PC-9 (cell line): ENCODE measurements at regions not wholly inside any gene's neighbourhood (a gene's known extent, or its start where the extent isn't known, plus 50 kb on each side); places are given as distances from the start of the nearest gene placed in this dataset.

ENCODE experiments used
- BruUV-seq: library from RNA; stranded (reverse); fragments of 400-500 nt; replicated peaks from 2 replicates; lab custom pipeline; 2021; lab: Mats Ljungman, UMichigan
- CTCF ChIA-PET: fragments of 300-600 bp; sonication (Branson Sonifier 250); formaldehyde crosslinking; loops from one replicate; lab custom pipeline; 2022; ENCODE audit warnings: antibody characterized with exemption; lab: Charles Lee
- POLR2A ChIA-PET: fragments of 300-600 bp; sonication (Branson Sonifier 250); formaldehyde crosslinking; loops from one replicate; lab custom pipeline; 2022; ENCODE audit warnings: antibody characterized with exemption; ENCODE audit not compliant: unreplicated experiment; lab: Charles Lee
- DNase-seq, 2 experiments: peaks; one replicate each; pipeline versions ENCODE4 v3.0.0 to v3.0.0-alpha.2; 2015 to 2022; ENCODE audit warnings: mixed read lengths in 1 of 2
- H2AFZ ChIP-seq: fragments of 200-600 bp; sonication (generic); 2 replicates; pipeline ENCODE4 v1.8.1; 2017; ENCODE audit warnings: antibody characterized with exemption
- H3F3A ChIP-seq: fragments of 200-600 bp; sonication (generic); 2 replicates; pipeline ENCODE4 v1.8.1; 2017; ENCODE audit warnings: antibody characterized with exemption, mild to moderate bottlenecking, low read depth; ENCODE audit not compliant: insufficient read depth
- H3K27ac ChIP-seq: fragments of 200-600 bp; sonication (generic); 2 replicates; pipeline ENCODE4 v1.6.1; 2016; ENCODE audit warnings: mixed run types
- H3K27me3 ChIP-seq: fragments of 200-600 bp; sonication (generic); 2 replicates; pipeline ENCODE4 v1.6.1; 2016; ENCODE audit warnings: low read depth, mixed run types; ENCODE audit not compliant: insufficient read depth
- H3K36me3 ChIP-seq: fragments of 200-600 bp; sonication (generic); 2 replicates; pipeline ENCODE4 v1.6.1; 2016; ENCODE audit warnings: low read depth, mixed run types
- H3K4me1 ChIP-seq: fragments of 200-600 bp; sonication (generic); replicated peaks from 2 replicates; pipeline ENCODE4 v1.6.1; 2016; ENCODE audit warnings: mixed run types; ENCODE audit not compliant: insufficient read depth
- H3K4me2 ChIP-seq: fragments of 200-600 bp; sonication (generic); 2 replicates; pipeline ENCODE4 v1.6.1; 2017; ENCODE audit warnings: mixed run types
- H3K4me3 ChIP-seq: fragments of 200-600 bp; sonication (generic); 2 replicates; pipeline ENCODE4 v1.6.1; 2016; ENCODE audit warnings: mixed run types
- H3K79me2 ChIP-seq: fragments of 200-600 bp; sonication (generic); 2 replicates; pipeline ENCODE4 v1.6.1; 2017; ENCODE audit warnings: low read depth, mixed run types
- H3K9me2 ChIP-seq: fragments of 200-600 bp; sonication (generic); 2 replicates; pipeline ENCODE4 v1.8.1; 2017; ENCODE audit warnings: mild to moderate bottlenecking; ENCODE audit not compliant: insufficient read depth
- H3K9me3 ChIP-seq: fragments of 200-600 bp; sonication (generic); 2 replicates; pipeline ENCODE4 v1.8.1; 2016; ENCODE audit warnings: low read depth; ENCODE audit not compliant: insufficient read depth
- H4K20me1 ChIP-seq: fragments of 200-600 bp; sonication (generic); 2 replicates; pipeline ENCODE4 v1.8.1; 2017; ENCODE audit not compliant: insufficient read depth
- CTCF ChIP-seq: fragments of 200-600 bp; sonication (generic); conservative IDR thresholded peaks from 2 replicates; pipeline ENCODE4 v1.6.1; 2017; ENCODE audit warnings: mixed run types, antibody characterized with exemption, mild to moderate bottlenecking, moderate library complexity
- EZH2 ChIP-seq: fragments of 200-600 bp; sonication (generic); IDR thresholded peaks from 2 replicates; pipeline ENCODE4 v1.8.0; 2017; ENCODE audit warnings: antibody characterized with exemption, low read depth
- intact Hi-C: fragments of 100-400 bp; cut with micrococcal nuclease; formaldehyde crosslinking; loops from one replicate; pipeline ENCODE4 v1.10.0; 2022; ENCODE audit not compliant: unreplicated experiment

- POLR2A ChIA-PET = interaction anchor here (0.7 kb wide), 1 partner anchor 99 kb away, joined by 4 read pairs; no protein-coding TSS in a partner anchor
- no peaks in the 10 kb centered on the region for H3K4me1 ChIP-seq
- H2AFZ ChIP-seq = 0 out of 2 replicates have a peak overlapping the region, but pooled peaks have one; percentile 10
- H3K4me2 ChIP-seq = no peak overlapping the region
- TF ChIP-seq CTCF = no peak
- TF ChIP-seq EZH2 = no peak
- no TSS peak for BruUV-seq
- no peak for DNase-seq
- H3K9me2 ChIP-seq = no peaks in the 10 kb centered on the region
- no peaks in the 10 kb centered on the region for H3K36me3 ChIP-seq
- no peak overlapping the region for H3K27ac ChIP-seq
- no peaks in the 10 kb centered on the region for H3K79me2 ChIP-seq
- no peaks in the 10 kb centered on the region; the same call in 1 of the 2 replicates for H3K9me3 ChIP-seq
- no peaks in the 10 kb centered on the region for H4K20me1 ChIP-seq
- intact Hi-C loops = no loop called here
- CTCF ChIA-PET = no interaction called here
- H3K4me3 ChIP-seq = no peak overlapping the region
- no peaks in the 10 kb centered on the region for H3K27me3 ChIP-seq
- no peaks in the 10 kb centered on the region for H3F3A ChIP-seq
Measured at GRCh38 chr3:180402471-180403073, 199.4 kb upstream of the TTC14 start.

- POLR2A ChIA-PET = no interaction called here
- Histone ChIP-seq H2AFZ (no peak overlapping the region), H3F3A (no peaks in the 10 kb centered on the region), H3K4me3 (no peak overlapping the region), H3K27ac (no peak overlapping the region), H3K4me1 (peaks cover under 1% of the 10 kb centered on the region), H3K4me2 (no peak overlapping the region), H3K9me2 (no peaks in the 10 kb centered on the region), H3K9me3 (no peaks in the 10 kb centered on the region; the same call in 1 of the 2 replicates), H3K36me3 (no peaks in the 10 kb centered on the region), H4K20me1 (no peaks in the 10 kb centered on the region), H3K79me2 (no peaks in the 10 kb centered on the region), H3K27me3 (no peaks in the 10 kb centered on the region)
- no TSS peak for BruUV-seq
- CTCF ChIA-PET = no interaction called here
- DNase-seq = no peak
- intact Hi-C loops = no loop called here
- TF ChIP-seq CTCF = no peak
- no peak for TF ChIP-seq EZH2
Measured at GRCh38 chr3:180403156-180403555, 198.8 kb upstream of the TTC14 start.

- Histone ChIP-seq H3K36me3 (no peaks in the 10 kb centered on the region), H3K9me2 (no peaks in the 10 kb centered on the region), H3K9me3 (no peaks in the 10 kb centered on the region; the same call in 1 of the 2 replicates), H3K27me3 (no peaks in the 10 kb centered on the region), H2AFZ (peak overlapping the region; percentile 24; the same call in 1 of the 2 replicates), H4K20me1 (no peaks in the 10 kb centered on the region), H3K27ac (peak overlapping the region; percentile 53), H3K4me2 (no peak overlapping the region; the same call in 1 of the 2 replicates), H3K4me1 (peaks cover 15% of the 10 kb centered on the region), H3K4me3 (no peak overlapping the region), H3K79me2 (no peaks in the 10 kb centered on the region), H3F3A (no peaks in the 10 kb centered on the region)
- ChIA-PET POLR2A (no interaction called here), CTCF (interaction anchor here (0.6 kb wide), 1 partner anchor 212 kb away, joined by 3 read pairs; no protein-coding TSS in a partner anchor)
- no peak for TF ChIP-seq CTCF
- TF ChIP-seq EZH2 = no peak
- BruUV-seq = no TSS peak
- intact Hi-C loops = no loop called here
- DNase-seq = peak in 1 of 2 experiments; percentile 26
Measured at GRCh38 chr3:180408654-180409053, 193.3 kb upstream of the TTC14 start.
